HG02610 (cell line): ENCODE measurements at regions not wholly inside any gene's neighbourhood (a gene's known extent, or its start where the extent isn't known, plus 50 kb on each side); places are given as distances from the start of the nearest gene placed in this dataset.

Experiments
- ATAC-seq: cut with Tn5 transposase; IDR thresholded peaks from one replicate; pipeline ENCODE4 v1.9.1; 2021; ENCODE audit warnings: mild to moderate bottlenecking, moderate library complexity; ENCODE audit not compliant: unreplicated experiment

DNA sequence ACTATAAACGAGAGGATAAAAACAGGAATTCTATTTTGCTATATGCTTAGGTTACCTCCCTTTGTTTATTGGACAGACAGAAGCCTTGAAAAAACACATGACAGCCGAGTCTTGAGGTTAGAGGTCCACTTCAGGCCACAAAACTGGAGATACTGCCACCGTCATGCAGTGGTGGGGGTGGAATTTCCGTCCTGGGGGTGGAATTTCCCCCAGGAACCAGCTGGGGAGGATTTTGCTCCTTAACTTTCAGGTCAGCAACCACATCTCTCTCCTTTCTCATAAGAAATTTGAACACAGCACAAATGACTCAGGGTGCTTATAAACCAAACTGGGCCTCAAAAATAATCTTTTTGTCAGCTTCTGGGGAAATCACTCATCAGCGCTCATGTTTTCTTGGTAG lies 545.8 kb upstream of the ADAMTS9 start:
- ATAC-seq: no peak

GRCh38 chr3:65231544-65231943 lies 543.7 kb upstream of the ADAMTS9 start:
- no peak for ATAC-seq

GRCh38 chr3:65230261-65231139 lies 542.7 kb upstream of the ADAMTS9 start:
- no peak for ATAC-seq

DNA sequence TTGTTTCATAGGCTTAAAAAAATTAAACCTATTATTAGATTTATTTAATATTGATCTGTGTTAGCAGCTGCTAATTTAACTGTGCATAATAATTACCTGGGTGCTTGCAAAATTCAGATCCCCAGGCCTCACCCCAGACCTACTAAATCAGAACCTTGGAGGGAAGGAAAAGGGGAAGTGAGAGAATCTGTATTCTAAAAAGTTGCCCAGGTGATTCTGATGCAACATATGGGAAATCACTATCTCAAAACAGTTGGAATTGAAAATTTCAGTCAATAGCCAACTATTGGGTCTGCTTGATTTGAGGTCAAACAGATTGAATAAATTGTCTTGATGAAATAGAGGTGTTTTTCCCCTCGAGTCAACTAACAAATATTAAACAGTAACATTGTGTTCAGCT lies 538.5 kb upstream of the ADAMTS9 start:
- no peak for ATAC-seq

- ATAC-seq: no peak
Observed at GRCh38 chr3:65210026-65210814, 522.4 kb upstream of the ADAMTS9 start.

DNA sequence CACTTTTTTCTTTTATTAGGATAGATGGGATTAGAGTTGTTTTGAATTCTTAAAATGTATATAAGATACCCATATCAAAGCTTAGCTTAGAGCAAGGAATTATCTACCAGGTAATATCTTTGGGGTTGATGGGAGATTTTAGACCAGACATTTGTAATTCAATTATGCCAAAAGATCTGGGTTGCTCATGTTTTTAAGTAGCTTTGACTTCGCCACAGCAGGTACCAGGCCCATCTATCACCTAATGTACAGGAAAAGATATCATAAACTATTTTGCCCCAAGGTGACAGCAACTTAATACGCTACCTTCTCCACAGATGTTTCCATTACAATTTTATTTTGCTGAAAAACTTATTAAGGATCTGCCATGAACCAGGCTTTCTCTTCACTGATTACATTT lies 514.6 kb upstream of the ADAMTS9 start:
- ATAC-seq: no peak

- no peak for ATAC-seq
Observed at GRCh38 chr3:65201926-65202325, 514.1 kb upstream of the ADAMTS9 start.

DNA sequence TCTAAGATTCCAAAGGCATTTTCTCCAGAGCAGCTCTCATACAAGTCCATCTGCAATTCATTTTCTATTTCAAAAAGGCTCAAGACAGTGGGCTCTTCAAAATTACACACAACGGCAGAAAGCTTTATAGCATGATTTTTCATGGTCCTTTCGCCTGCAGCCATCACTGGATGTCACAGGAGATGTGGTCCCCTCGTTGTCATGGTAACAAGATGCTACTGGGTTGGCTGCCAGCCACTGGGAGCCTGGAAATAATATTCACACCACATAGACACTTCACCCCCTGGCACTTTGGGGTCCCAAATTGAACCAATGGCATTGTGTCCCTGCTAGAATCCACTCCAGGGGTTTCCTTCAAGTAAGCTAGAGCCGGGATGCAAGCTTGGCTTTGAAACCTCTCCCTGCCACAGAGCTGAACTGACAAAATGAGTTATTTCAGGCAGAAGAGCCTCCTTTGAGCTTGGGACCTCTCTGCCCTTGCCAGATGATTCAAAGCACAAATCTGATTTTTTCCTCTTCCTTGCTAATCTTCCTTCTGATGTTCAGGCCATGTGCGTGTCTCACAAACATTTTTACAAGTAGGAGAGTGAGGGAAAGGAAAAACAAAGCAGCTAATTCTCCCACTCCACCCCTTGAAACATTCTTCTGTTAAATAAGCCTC lies 512.6 kb upstream of the ADAMTS9 start:
- ATAC-seq: no peak

DNA sequence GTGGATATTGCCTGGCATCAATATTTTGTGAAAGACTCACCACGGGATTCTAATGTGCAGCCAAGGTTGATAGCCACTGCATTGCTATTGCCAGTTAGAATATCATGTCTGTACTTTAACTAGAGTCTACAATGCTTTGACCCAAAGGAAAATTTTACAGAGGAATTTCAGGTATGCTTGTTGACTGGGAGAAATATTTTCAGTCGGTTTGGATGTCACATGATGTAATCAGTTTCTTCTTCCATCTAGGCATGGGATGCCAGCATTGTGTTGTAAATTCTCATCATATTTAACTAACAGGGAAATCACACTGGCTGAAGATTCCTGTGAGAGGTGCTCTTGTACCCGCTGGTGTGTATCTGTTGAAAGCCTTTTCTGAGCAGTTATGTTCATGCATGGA lies 508.9 kb upstream of the ADAMTS9 start:
- ATAC-seq: no peak

GRCh38 chr3:65195211-65196006 lies 507.6 kb upstream of the ADAMTS9 start:
- no peak for ATAC-seq

DNA sequence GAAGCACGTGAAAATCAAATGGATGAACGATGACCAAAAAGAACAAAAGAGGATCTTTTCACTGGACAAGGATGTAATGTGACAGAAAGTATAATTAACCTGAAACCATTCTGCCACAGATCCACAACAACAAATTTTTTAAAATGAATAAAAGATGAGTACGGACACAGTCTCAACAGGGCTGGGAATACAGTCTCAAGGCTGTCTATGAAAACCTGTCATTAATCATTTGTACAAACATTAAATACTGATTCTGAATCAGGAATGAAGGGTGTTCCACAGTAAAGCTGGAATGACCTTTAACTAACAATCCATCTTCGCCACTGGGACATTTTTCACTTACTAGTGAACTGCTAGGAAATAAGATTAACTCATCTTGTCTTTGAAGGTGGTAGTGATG lies 506.9 kb upstream of the ADAMTS9 start:
- no peak for ATAC-seq

DNA sequence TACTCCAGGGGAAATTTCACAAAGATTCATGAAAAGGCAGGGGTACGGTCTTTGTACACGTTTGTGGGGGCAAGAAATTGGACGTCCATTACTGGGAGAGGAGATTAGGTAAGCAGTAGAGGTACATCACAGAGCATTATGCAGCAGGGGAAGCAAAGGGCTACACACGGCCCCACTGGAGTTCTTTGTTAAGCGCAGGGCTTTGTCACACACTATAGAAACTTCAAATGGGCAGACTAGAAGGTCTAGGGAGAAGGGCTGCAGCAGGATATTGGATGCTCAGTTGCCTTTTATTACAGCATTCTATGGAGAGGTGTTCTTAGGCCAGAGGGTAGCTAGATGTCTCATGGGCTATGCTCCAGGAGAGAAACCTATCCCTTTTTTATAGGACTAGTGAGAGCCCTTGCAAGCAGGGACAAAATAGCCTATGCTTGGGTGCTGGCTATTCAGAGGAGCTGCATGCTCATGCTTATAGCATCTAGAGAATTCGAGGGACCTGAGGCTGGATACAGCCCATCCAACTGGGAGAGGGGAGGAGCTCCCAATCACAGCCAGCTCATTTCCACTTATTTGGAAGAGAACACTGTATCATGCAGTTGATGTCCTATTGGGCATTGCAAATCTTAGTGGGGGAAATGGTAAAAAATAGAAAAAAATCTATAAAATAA lies 506.4 kb upstream of the ADAMTS9 start:
- ATAC-seq: no peak

DNA sequence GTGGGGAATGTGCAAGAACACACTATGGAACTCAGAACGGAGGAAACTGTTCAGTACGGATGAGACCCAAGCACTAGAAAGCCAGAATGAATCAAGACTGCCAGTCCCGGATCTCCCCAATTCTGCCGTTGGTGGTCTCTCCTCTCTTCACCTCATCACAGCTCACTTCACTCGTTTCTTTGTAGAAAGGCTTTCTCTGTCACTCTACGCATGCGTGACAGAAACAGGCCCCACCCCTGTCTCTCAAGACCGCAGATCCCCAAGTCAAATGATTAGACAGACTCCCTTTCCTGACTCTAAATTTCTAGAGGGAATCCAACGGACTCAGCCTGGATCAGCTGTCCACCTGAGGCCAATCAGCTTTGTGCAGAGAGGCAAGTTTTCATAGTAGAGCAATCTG lies 505.7 kb upstream of the ADAMTS9 start:
- no peak for ATAC-seq

GRCh38 chr3:65190111-65190510 lies 502.3 kb upstream of the ADAMTS9 start:
- ATAC-seq: no peak

DNA sequence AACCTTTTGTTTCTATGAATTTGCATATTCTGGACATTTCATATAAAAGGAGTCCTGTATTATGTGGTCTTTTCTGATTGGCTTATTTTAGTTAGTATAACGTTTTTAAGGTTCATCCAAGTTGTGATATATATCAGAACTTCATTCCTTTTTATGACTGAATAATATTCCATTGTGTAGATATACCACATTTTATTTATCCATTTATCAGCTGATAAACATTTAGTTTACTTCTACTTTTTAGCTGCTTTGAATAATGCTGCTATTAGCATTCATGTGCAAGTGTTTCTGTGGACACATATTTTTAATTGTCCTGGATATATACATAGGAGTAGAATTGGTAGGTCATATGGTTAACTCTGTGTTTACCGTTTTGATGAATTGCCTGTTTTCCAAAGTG lies 498.5 kb upstream of the ADAMTS9 start:
- no peak for ATAC-seq

GRCh38 chr3:65182682-65183081 lies 494.9 kb upstream of the ADAMTS9 start:
- ATAC-seq: no peak

- ATAC-seq: no peak
Observed at GRCh38 chr3:65182085-65182484, 494.3 kb upstream of the ADAMTS9 start.

- no peak for ATAC-seq
Observed at GRCh38 chr3:65181391-65181871, 493.6 kb upstream of the ADAMTS9 start.

- no peak for ATAC-seq
Observed at GRCh38 chr3:65178703-65179102, 490.9 kb upstream of the ADAMTS9 start.

DNA sequence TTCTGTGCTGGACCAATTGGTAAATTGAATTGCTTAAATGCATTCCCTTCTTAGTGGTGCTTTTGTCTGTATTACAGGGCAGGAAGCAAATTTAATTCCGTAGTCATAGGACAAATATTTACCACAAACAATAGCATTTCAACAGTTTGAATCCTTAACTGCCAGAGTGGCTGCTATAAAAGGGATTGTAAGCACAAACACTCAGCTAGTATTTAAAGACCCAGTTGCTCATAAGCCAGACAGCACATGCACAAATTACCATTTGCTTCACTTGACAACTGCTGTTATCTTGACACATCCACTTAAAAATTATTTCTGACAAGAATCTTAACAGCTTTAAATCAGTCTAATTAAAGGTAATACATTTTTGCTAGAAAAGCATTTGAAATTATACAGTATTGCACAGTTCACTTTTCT lies 490.2 kb upstream of the ADAMTS9 start:
- no peak for ATAC-seq
